Peyer's patch (tissue), 4 donors: ENCODE measurements at regions not wholly inside any gene's neighbourhood (a gene's known extent, or its start where the extent isn't known, plus 50 kb on each side); places are given as distances from the start of the nearest gene placed in this dataset.

Experiments
- DNase-seq, 3 donors: peaks; one replicate each; pipeline ENCODE4 v3.0.0-alpha.2; 2017 to 2019
- H3K27ac ChIP-seq, 4 donors: fragments of 200-600 bp; sonication (generic); one replicate each; pipeline ENCODE4 v1.5.1; 2016 to 2019
- H3K27me3 ChIP-seq, 2 donors: fragments of 200-600 bp; sonication (generic); one replicate each; pipeline ENCODE4 v1.5.1; 2019
- H3K36me3 ChIP-seq, 3 donors: fragments of 200-600 bp; sonication (generic); one replicate each; pipeline ENCODE4 v1.5.1; 2016 to 2019
- H3K4me1 ChIP-seq, 4 donors: fragments of 200-600 bp; sonication (generic); one replicate each; pipeline ENCODE4 v1.5.1; 2016 to 2019
- H3K4me3 ChIP-seq, 4 donors: fragments of 200-600 bp; sonication (generic); 1 replicate in 3 of 4; 2 replicates in 1 of 4; pipeline ENCODE4 v1.5.1; 2016 to 2019; ENCODE audit warnings: mild to moderate bottlenecking in 1 of 4
- H3K9me3 ChIP-seq, 4 donors: fragments of 200-600 bp; sonication (generic); one replicate each; pipeline ENCODE4 v1.5.1; 2016 to 2019; ENCODE audit warnings: mild to moderate bottlenecking in 1 of 4
- POLR2A ChIP-seq, 2 donors: fragments of 450-650 bp; IDR thresholded peaks; one replicate each; pipeline ENCODE4 v1.5.1; 2017; ENCODE audit warnings: antibody characterized with exemption in 2 of 2, mild to moderate bottlenecking in 2 of 2, moderate library complexity in 2 of 2
- TF ChIP-seq, protein P1 (sequence below), 6 experiments: fragments of 450-650 bp in 4 of 6; fragments of 200-600 bp in 2 of 6; sonication (generic) in 1 of 6; IDR thresholded peaks; one replicate each; pipeline ENCODE4 v1.5.1; 2017 to 2019; ENCODE audit warnings: antibody characterized with exemption in 6 of 6, mild to moderate bottlenecking in 3 of 6, moderate library complexity in 1 of 6

DNA sequence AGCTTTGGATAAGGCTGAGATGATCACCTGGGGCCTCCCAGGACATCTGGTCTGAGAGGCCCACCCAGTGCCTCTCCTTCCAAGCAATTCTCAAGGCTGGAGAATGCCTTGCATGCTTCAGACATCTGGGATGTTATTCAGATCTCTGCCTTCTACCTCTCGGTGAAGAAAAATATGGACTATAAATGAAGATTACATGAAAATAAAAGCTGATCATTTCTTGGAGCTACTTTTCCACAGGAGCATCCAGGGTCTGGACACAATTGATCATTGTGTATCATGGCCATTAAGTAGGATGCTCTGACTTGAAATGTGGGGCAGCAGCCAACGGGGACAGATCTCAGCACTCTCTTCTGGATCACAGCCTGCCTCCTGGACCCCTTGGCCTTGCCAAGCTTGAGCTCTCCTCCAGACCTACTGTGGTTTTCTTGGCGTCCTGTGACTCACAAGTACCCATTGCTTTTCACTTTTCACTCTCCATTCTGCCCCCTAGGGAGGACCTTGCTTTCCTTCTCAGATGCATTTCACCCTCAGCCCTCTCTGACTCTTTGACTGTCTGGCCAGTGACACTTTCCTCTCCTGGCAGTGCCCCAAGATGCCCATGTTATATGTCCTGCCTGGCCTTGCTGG is 203.1 kb downstream of the INSIG2 start:
- no peak overlapping the region for H3K4me3 ChIP-seq
- no peaks in the 10 kb centered on the region for H3K36me3 ChIP-seq
- TF ChIP-seq, protein P1, sequence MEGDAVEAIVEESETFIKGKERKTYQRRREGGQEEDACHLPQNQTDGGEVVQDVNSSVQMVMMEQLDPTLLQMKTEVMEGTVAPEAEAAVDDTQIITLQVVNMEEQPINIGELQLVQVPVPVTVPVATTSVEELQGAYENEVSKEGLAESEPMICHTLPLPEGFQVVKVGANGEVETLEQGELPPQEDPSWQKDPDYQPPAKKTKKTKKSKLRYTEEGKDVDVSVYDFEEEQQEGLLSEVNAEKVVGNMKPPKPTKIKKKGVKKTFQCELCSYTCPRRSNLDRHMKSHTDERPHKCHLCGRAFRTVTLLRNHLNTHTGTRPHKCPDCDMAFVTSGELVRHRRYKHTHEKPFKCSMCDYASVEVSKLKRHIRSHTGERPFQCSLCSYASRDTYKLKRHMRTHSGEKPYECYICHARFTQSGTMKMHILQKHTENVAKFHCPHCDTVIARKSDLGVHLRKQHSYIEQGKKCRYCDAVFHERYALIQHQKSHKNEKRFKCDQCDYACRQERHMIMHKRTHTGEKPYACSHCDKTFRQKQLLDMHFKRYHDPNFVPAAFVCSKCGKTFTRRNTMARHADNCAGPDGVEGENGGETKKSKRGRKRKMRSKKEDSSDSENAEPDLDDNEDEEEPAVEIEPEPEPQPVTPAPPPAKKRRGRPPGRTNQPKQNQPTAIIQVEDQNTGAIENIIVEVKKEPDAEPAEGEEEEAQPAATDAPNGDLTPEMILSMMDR (IDR thresholded peaks at IDR 0.05): no peak
- no peak for TF ChIP-seq POLR2A (IDR thresholded peaks at IDR 0.05)
- no peaks in the 10 kb centered on the region for H3K9me3 ChIP-seq
- H3K27me3 ChIP-seq: no peaks in the 10 kb centered on the region
- DNase-seq: no peak
- H3K27ac ChIP-seq: no peak overlapping the region
- no peaks in the 10 kb centered on the region for H3K4me1 ChIP-seq

- TF ChIP-seq POLR2A (IDR thresholded peaks at IDR 0.05): no peak
- TF ChIP-seq, protein P1 (IDR thresholded peaks at IDR 0.05): no peak
- H3K4me1 ChIP-seq: no peaks in the 10 kb centered on the region
- no peaks in the 10 kb centered on the region for H3K27me3 ChIP-seq
- no peak overlapping the region for H3K27ac ChIP-seq
- H3K9me3 ChIP-seq: no peaks in the 10 kb centered on the region
- no peak overlapping the region for H3K4me3 ChIP-seq
- no peaks in the 10 kb centered on the region for H3K36me3 ChIP-seq
- no peak for DNase-seq
Observed at GRCh38 chr2:118290411-118291250, 202.4 kb downstream of the INSIG2 start.

DNA sequence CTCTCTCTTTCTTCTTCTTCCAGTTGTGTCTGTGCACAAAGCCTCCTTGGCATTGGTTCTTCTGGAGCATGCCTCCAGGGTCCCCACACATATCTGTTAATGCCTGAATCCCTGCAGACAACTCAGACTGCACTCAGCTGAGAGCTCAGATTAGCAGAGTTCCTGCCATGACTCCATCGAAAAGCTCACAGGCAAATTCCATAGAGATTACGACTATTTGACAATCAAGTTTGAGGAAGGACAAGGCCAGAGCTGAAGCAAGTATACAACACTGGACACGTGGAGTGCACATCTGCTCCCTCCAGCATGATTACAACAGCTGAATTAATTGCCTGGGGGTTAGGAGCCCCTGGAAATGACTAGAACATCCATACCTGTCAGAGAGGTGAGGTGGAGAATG is 190.7 kb downstream of the INSIG2 start:
- Histone ChIP-seq H3K4me3 (no peak overlapping the region), H3K27me3 (no peaks in the 10 kb centered on the region), H3K9me3 (no peaks in the 10 kb centered on the region), H3K27ac (no peak overlapping the region), H3K36me3 (no peaks in the 10 kb centered on the region), H3K4me1 (no peaks in the 10 kb centered on the region)
- TF ChIP-seq, protein P1 (IDR thresholded peaks at IDR 0.05): no peak
- TF ChIP-seq POLR2A (IDR thresholded peaks at IDR 0.05): no peak
- DNase-seq: no peak

GRCh38 chr2:118278046-118278445 is 189.8 kb downstream of the INSIG2 start:
- Histone ChIP-seq H3K4me1 (no peaks in the 10 kb centered on the region), H3K27ac (no peak overlapping the region), H3K36me3 (no peaks in the 10 kb centered on the region), H3K27me3 (no peaks in the 10 kb centered on the region), H3K9me3 (no peaks in the 10 kb centered on the region), H3K4me3 (no peak overlapping the region)
- DNase-seq: no peak
- TF ChIP-seq POLR2A (IDR thresholded peaks at IDR 0.05): no peak
- TF ChIP-seq, protein P1 (IDR thresholded peaks at IDR 0.05): peak in 1 of 6 experiments; percentile 1

DNA sequence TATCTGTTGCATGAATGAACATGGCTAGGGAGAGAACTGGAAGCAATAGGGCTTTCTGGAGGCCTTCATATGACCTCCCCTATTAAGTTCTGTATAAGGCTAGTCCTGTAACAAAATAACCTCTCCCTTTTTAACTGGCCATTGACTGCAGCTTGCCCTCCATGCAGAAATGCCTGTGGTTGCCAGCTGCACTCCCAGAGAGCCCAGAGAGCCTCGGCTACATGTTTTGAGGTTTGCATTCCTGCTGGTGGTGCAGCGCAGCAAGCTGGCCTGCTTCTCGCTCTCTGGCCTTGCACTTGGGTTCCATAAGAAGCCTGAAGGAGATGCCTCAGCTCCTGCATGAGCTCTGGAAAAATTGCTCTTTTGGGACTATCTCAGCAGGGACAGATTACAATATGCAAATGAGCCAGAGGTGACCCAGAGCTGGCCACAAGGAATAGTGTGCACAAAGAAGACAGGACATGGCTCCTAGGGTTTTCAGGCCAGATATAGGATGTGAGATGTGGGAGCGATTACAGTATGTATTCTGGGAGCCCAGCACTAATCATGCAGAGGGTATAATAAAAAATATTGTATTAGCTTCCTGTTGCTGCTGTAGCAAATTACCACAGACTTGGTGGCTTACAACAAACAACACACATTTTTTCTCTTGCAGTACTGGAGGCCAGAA is 186.7 kb downstream of the INSIG2 start:
- H3K4me3 ChIP-seq: no peak overlapping the region
- no peaks in the 10 kb centered on the region for H3K27me3 ChIP-seq
- no peak for DNase-seq
- no peaks in the 10 kb centered on the region for H3K36me3 ChIP-seq
- H3K27ac ChIP-seq: no peak overlapping the region
- TF ChIP-seq, protein P1 (IDR thresholded peaks at IDR 0.05): no peak
- H3K9me3 ChIP-seq: no peaks in the 10 kb centered on the region
- H3K4me1 ChIP-seq: no peaks in the 10 kb centered on the region
